ENCODE measurements at regions not wholly inside any gene's neighbourhood (a gene's known extent, or its start where the extent isn't known, plus 50 kb on each side); places are given as distances from the start of the nearest gene placed in this dataset.

DNA sequence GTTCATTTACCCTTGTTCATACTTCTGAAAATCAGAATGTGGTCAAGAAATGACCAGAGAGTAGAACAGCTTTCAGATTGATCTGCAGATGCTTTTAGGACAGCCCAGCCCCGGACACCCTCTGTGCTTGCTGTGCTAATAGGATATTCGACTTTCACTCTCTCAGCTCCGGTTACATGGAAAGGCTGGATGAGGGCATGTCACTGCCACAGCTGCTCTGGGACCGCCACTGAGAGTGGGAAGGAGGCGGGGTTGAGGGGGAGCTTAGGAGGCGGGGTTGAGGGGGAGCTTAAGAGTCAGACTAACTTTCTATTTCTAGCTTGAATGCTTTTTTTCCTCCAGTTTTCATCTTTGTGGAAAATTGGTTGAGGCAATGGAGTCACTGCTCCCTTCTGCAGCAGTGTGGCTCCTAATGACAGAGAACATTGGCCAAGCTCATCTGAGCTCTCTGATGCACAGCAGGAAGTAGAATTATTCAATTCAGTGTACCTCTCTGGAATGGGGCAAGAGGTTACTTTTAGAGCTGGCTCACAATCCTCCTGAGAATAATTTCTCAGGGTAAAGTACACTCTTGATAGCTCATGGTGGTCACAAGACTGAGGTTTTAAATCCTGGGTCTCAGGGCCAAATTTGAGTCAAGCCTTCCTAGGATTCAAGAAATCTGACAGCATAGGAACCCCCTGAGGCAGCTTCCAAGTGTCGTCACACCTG is 74.6 kb upstream of the NPAS1 start:
- Histone ChIP-seq H3K9me3 (replicated peaks in 1 of 2; ENCODE audit: control insufficient read depth in 2 of 2, insufficient read depth in 1 of 2, low read depth in 1 of 2, low read length in 2 of 2) (peaks cover 3 to 10% of the 10 kb centered on the region in 2 donors), H3K4ac (ENCODE audit: low read length) (no peak overlapping the region), H2AFZ (ENCODE audit: low read length) (no peak overlapping the region), H2BK5ac (ENCODE audit: low read length) (no peak overlapping the region), H3K36me3 (replicated peaks in 1 of 2; ENCODE audit: control insufficient read depth in 2 of 2, insufficient read depth in 2 of 2, low read length in 2 of 2) (peaks cover 4 to 55% of the 10 kb centered on the region in 2 donors), H3K27me3 (ENCODE audit: control insufficient read depth in 3 of 3, insufficient read depth in 3 of 3, low read depth in 1 of 3, low read length in 3 of 3) (no peaks in the 10 kb centered on the region), H3K27ac (replicated peaks; ENCODE audit: low read length) (peak overlapping the region; percentile 68), H3K14ac (ENCODE audit: low read length) (no peak overlapping the region), H4K8ac (ENCODE audit: low read depth, low read length) (no peak overlapping the region), H2BK12ac (ENCODE audit: low read length) (no peak overlapping the region), H2AK5ac (ENCODE audit: low read depth, low read length) (no peak overlapping the region), H2BK15ac (ENCODE audit: low read length) (no peak overlapping the region), H3K4me3 (ENCODE audit: low read length in 2 of 2) (no peak overlapping the region), H3K79me1 (ENCODE audit: low read depth, low read length) (peaks cover 3% of the 10 kb centered on the region), H3K18ac (ENCODE audit: low read length) (no peak overlapping the region), H3K4me1 (ENCODE audit: control insufficient read depth in 2 of 2, insufficient read depth in 1 of 2, low read depth in 1 of 2, low read length in 2 of 2) (peaks cover 10 to 28% of the 10 kb centered on the region in 2 donors), H3K9ac (ENCODE audit: low read depth, low read length, poor library complexity) (no peak overlapping the region), H3K23ac (ENCODE audit: low read depth, low read length, poor library complexity) (no peak overlapping the region), H2BK120ac (ENCODE audit: low read depth, low read length) (no peak overlapping the region), H4K91ac (ENCODE audit: low read depth, low read length, poor library complexity) (no peak overlapping the region), H3K4me2 (ENCODE audit: insufficient read depth, low read length, poor library complexity, severe bottlenecking) (peak overlapping the region; percentile 45)
- peak; percentile 69 for DNase-seq (ENCODE audit: low spot score)
- WGBS, 2 donors (ENCODE audit: extremely low coverage in 2 of 2, insufficient read length in 2 of 2, insufficient replicate concordance in 1 of 2): no CpG with 5 or more reads among the region's 7 CpGs

DNA sequence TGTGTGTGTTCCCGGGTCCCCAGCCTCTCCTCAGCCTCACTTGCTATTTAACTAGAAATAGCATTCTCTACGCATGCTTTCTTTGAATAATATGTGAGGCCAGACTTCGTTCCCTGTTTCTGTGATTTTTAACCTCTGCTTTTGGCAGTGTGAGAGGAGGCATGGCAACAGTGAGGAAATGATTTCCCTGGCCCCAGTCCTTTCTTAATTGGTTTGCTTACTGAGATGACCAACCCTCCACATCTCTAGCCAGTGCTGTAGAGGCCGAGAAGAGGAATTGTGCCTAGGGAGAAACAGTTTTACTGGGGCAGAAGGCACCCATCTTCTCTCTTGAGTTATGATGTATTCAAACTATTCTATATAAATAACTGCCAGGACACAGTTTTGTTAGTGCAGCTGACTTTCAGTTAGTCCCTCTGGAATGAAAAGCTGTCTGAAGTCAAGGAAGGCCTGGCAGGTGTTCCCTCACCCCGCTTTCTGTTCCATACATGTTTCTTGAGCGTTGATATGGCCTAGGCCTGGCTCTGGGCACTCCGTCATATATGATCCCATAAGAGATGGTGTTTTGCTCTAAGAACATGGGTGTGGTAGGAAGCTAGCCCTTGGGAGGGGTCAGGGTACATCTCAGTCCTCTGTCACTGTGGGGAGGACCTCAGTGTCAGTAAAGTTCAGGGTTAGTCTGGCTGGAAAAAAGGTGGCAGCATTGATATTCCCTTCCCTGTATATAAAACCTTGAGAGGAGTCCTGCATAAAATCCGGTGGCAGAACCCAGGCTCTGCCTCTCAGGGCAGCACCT is 73.7 kb upstream of the NPAS1 start:
- no peak overlapping the region for H2BK5ac ChIP-seq (ENCODE audit: low read length)
- H2AFZ ChIP-seq (ENCODE audit: low read length): no peak overlapping the region
- no peak overlapping the region for H3K4me3 ChIP-seq (ENCODE audit: low read length in 2 of 2)
- H3K9ac ChIP-seq (ENCODE audit: low read depth, low read length, poor library complexity): no peak overlapping the region
- peaks cover 4 to 55% of the 10 kb centered on the region in 2 donors for H3K36me3 ChIP-seq (replicated peaks in 1 of 2; ENCODE audit: control insufficient read depth in 2 of 2, insufficient read depth in 2 of 2, low read length in 2 of 2)
- H2BK12ac ChIP-seq (ENCODE audit: low read length): no peak overlapping the region
- no peak overlapping the region for H3K27ac ChIP-seq (replicated peaks; ENCODE audit: low read length)
- H3K9me3 ChIP-seq (replicated peaks in 1 of 2; ENCODE audit: control insufficient read depth in 2 of 2, insufficient read depth in 1 of 2, low read depth in 1 of 2, low read length in 2 of 2): peaks cover 3 to 10% of the 10 kb centered on the region in 2 donors
- H4K91ac ChIP-seq (ENCODE audit: low read depth, low read length, poor library complexity): no peak overlapping the region
- H2BK120ac ChIP-seq (ENCODE audit: low read depth, low read length): no peak overlapping the region
- no peak overlapping the region for H3K4ac ChIP-seq (ENCODE audit: low read length)
- H3K4me2 ChIP-seq (ENCODE audit: insufficient read depth, low read length, poor library complexity, severe bottlenecking): no peak overlapping the region
- no peak overlapping the region for H3K18ac ChIP-seq (ENCODE audit: low read length)
- H3K79me1 ChIP-seq (ENCODE audit: low read depth, low read length): peaks cover 3% of the 10 kb centered on the region
- H3K14ac ChIP-seq (ENCODE audit: low read length): no peak overlapping the region
- no peak overlapping the region for H2AK5ac ChIP-seq (ENCODE audit: low read depth, low read length)
- no peak for DNase-seq (ENCODE audit: low spot score)
- WGBS, 2 donors (ENCODE audit: extremely low coverage in 2 of 2, insufficient read length in 2 of 2, insufficient replicate concordance in 1 of 2): no CpG with 5 or more reads among the region's 8 CpGs
- peaks cover 16 to 28% of the 10 kb centered on the region in 2 donors for H3K4me1 ChIP-seq (ENCODE audit: control insufficient read depth in 2 of 2, insufficient read depth in 1 of 2, low read depth in 1 of 2, low read length in 2 of 2)
- H3K27me3 ChIP-seq (ENCODE audit: control insufficient read depth in 3 of 3, insufficient read depth in 3 of 3, low read depth in 1 of 3, low read length in 3 of 3): no peaks in the 10 kb centered on the region
- H3K23ac ChIP-seq (ENCODE audit: low read depth, low read length, poor library complexity): no peak overlapping the region
- H2BK15ac ChIP-seq (ENCODE audit: low read length): no peak overlapping the region
- H4K8ac ChIP-seq (ENCODE audit: low read depth, low read length): no peak overlapping the region

DNA sequence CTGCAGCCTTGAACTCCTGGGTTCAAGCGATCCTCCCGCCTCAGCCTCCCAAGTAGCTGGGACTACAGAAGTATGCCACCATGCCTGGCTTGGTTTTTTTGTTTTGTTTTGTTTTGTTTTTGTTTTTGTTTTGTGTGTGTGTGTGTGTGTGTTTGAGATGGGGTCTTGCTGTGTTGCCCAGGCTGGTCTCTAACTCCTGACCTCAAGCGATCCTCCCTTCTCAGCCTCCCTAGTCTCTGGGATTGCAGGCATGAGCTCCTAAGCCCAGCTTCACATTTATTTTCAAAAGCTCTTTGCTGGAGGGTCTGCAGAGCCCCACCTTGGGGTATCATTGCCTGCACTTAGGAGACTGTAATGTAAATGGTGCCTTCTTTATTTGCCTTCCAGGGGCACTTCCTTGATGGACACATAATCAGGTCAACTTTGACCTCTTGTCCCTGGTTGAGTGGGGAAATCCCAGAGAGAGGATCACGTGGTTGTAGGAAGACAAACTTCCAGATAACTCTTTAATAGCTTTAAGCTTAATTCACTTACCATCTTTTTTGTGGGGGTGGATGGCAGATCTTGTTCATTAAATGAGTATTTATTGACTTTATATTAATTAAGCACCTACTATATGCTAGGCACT is 72.9 kb upstream of the NPAS1 start:
- H3K4me1 ChIP-seq (ENCODE audit: control insufficient read depth in 2 of 2, insufficient read depth in 1 of 2, low read depth in 1 of 2, low read length in 2 of 2): peaks cover 22 to 28% of the 10 kb centered on the region in 2 donors
- H3K23ac ChIP-seq (ENCODE audit: low read depth, low read length, poor library complexity): no peak overlapping the region
- H2BK12ac ChIP-seq (ENCODE audit: low read length): no peak overlapping the region
- H3K27ac ChIP-seq (replicated peaks; ENCODE audit: low read length): no peak overlapping the region
- no peak for DNase-seq (ENCODE audit: low spot score)
- no peak overlapping the region for H2AFZ ChIP-seq (ENCODE audit: low read length)
- H3K18ac ChIP-seq (ENCODE audit: low read length): no peak overlapping the region
- peaks cover 3% of the 10 kb centered on the region for H3K79me1 ChIP-seq (ENCODE audit: low read depth, low read length)
- H3K14ac ChIP-seq (ENCODE audit: low read length): no peak overlapping the region
- H3K9me3 ChIP-seq (replicated peaks in 1 of 2; ENCODE audit: control insufficient read depth in 2 of 2, insufficient read depth in 1 of 2, low read depth in 1 of 2, low read length in 2 of 2): peaks cover 3 to 10% of the 10 kb centered on the region in 2 donors
- no peak overlapping the region for H3K4me3 ChIP-seq (ENCODE audit: low read length in 2 of 2)
- H3K36me3 ChIP-seq (replicated peaks in 1 of 2; ENCODE audit: control insufficient read depth in 2 of 2, insufficient read depth in 2 of 2, low read length in 2 of 2): peaks cover 4 to 52% of the 10 kb centered on the region in 2 donors
- no peak overlapping the region for H2BK15ac ChIP-seq (ENCODE audit: low read length)
- H2BK120ac ChIP-seq (ENCODE audit: low read depth, low read length): no peak overlapping the region
- H3K27me3 ChIP-seq (ENCODE audit: control insufficient read depth in 3 of 3, insufficient read depth in 3 of 3, low read depth in 1 of 3, low read length in 3 of 3): no peaks in the 10 kb centered on the region
- no peak overlapping the region for H2AK5ac ChIP-seq (ENCODE audit: low read depth, low read length)
- no peak overlapping the region for H3K4ac ChIP-seq (ENCODE audit: low read length)
- H4K91ac ChIP-seq (ENCODE audit: low read depth, low read length, poor library complexity): no peak overlapping the region
- H3K4me2 ChIP-seq (ENCODE audit: insufficient read depth, low read length, poor library complexity, severe bottlenecking): no peak overlapping the region
- H4K8ac ChIP-seq (ENCODE audit: low read depth, low read length): no peak overlapping the region
- no CpG with 5 or more reads among the region's 4 CpGs for WGBS, 2 donors (ENCODE audit: extremely low coverage in 2 of 2, insufficient read length in 2 of 2, insufficient replicate concordance in 1 of 2)
- H2BK5ac ChIP-seq (ENCODE audit: low read length): no peak overlapping the region
- H3K9ac ChIP-seq (ENCODE audit: low read depth, low read length, poor library complexity): no peak overlapping the region

DNA sequence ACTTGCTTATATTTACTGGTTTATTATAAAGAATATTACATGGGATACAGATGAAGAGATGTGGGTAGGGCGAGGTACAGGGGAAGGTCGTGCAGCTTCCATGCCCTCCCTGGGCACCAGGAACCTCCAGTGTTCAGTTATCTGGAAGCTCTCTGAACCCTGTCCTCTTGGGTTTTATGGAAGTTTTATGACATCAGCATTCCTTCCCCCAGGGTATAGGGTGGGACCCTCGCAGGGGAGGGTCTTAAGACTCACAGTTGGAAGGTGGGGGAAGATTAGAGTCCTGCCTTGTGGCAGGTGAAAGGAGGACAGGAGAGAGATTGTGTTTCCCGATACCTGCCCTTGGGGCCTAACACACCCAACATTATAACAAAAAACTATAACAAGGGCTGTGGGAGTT is 71.8 kb upstream of the NPAS1 start:
- Histone ChIP-seq H3K27ac (replicated peaks; ENCODE audit: low read length) (no peak overlapping the region), H3K27me3 (ENCODE audit: control insufficient read depth in 3 of 3, insufficient read depth in 3 of 3, low read depth in 1 of 3, low read length in 3 of 3) (no peaks in the 10 kb centered on the region), H3K23ac (ENCODE audit: low read depth, low read length, poor library complexity) (no peak overlapping the region), H3K79me1 (ENCODE audit: low read depth, low read length) (peaks cover 6% of the 10 kb centered on the region), H3K9me3 (replicated peaks in 1 of 2; ENCODE audit: control insufficient read depth in 2 of 2, insufficient read depth in 1 of 2, low read depth in 1 of 2, low read length in 2 of 2) (peaks cover 3 to 10% of the 10 kb centered on the region in 2 donors), H3K14ac (ENCODE audit: low read length) (no peak overlapping the region), H3K9ac (ENCODE audit: low read depth, low read length, poor library complexity) (no peak overlapping the region), H3K4me3 (ENCODE audit: low read length in 2 of 2) (no peak overlapping the region), H2BK12ac (ENCODE audit: low read length) (no peak overlapping the region), H2BK15ac (ENCODE audit: low read length) (no peak overlapping the region), H2AK5ac (ENCODE audit: low read depth, low read length) (no peak overlapping the region), H2BK120ac (ENCODE audit: low read depth, low read length) (no peak overlapping the region), H2AFZ (ENCODE audit: low read length) (no peak overlapping the region), H3K4me2 (ENCODE audit: insufficient read depth, low read length, poor library complexity, severe bottlenecking) (no peak overlapping the region), H2BK5ac (ENCODE audit: low read length) (no peak overlapping the region), H4K8ac (ENCODE audit: low read depth, low read length) (no peak overlapping the region), H3K4ac (ENCODE audit: low read length) (no peak overlapping the region), H3K4me1 (ENCODE audit: control insufficient read depth in 2 of 2, insufficient read depth in 1 of 2, low read depth in 1 of 2, low read length in 2 of 2) (peaks cover 22 to 28% of the 10 kb centered on the region in 2 donors), H4K91ac (ENCODE audit: low read depth, low read length, poor library complexity) (no peak overlapping the region), H3K36me3 (replicated peaks in 1 of 2; ENCODE audit: control insufficient read depth in 2 of 2, insufficient read depth in 2 of 2, low read length in 2 of 2) (peaks cover 6 to 53% of the 10 kb centered on the region in 2 donors), H3K18ac (ENCODE audit: low read length) (no peak overlapping the region)
- no CpG with 5 or more reads among the region's 4 CpGs for WGBS, 2 donors (ENCODE audit: extremely low coverage in 2 of 2, insufficient read length in 2 of 2, insufficient replicate concordance in 1 of 2)
- no peak for DNase-seq (ENCODE audit: low spot score)
